ENCODE measurements at regions not wholly inside any gene's neighbourhood (a gene's known extent, or its start where the extent isn't known, plus 50 kb on each side); places are given as distances from the start of the nearest gene placed in this dataset.

- no peak for DNase-seq (ENCODE audit: low read depth)
- TF ChIP-seq CTCF (conservative IDR thresholded peaks at IDR 0.05; ENCODE audit: low read depth, low read length): no peak
- no peak overlapping the region for H3K4me3 ChIP-seq (ENCODE audit: low read depth, low read length)
Observed at GRCh38 chr4:153950100-153950979, 161.5 kb upstream of the SFRP2 start.

GRCh38 chr4:153948041-153948440 is 159.2 kb upstream of the SFRP2 start:
- no peak for DNase-seq (ENCODE audit: low read depth)
- no peak for TF ChIP-seq CTCF (conservative IDR thresholded peaks at IDR 0.05; ENCODE audit: low read depth, low read length)
- H3K4me3 ChIP-seq (ENCODE audit: low read depth, low read length): no peak overlapping the region

- no peak for TF ChIP-seq CTCF (conservative IDR thresholded peaks at IDR 0.05; ENCODE audit: low read depth, low read length)
- DNase-seq (ENCODE audit: low read depth): no peak
- no peak overlapping the region for H3K4me3 ChIP-seq (ENCODE audit: low read depth, low read length)
Observed at GRCh38 chr4:153947124-153947523, 158.2 kb upstream of the SFRP2 start.

GRCh38 chr4:153945704-153946103 is 156.8 kb upstream of the SFRP2 start:
- H3K4me3 ChIP-seq (ENCODE audit: low read depth, low read length): no peak overlapping the region
- TF ChIP-seq CTCF (conservative IDR thresholded peaks at IDR 0.05; ENCODE audit: low read depth, low read length): no peak
- no peak for DNase-seq (ENCODE audit: low read depth)

- no peak for DNase-seq (ENCODE audit: low read depth)
- no peak overlapping the region for H3K4me3 ChIP-seq (ENCODE audit: low read depth, low read length)
- no peak for TF ChIP-seq CTCF (conservative IDR thresholded peaks at IDR 0.05; ENCODE audit: low read depth, low read length)
Observed at GRCh38 chr4:153943738-153944415, 155.0 kb upstream of the SFRP2 start.

GRCh38 chr4:153940916-153941315 is 152.0 kb upstream of the SFRP2 start:
- H3K4me3 ChIP-seq (ENCODE audit: low read depth, low read length): no peak overlapping the region
- no peak for DNase-seq (ENCODE audit: low read depth)
- TF ChIP-seq CTCF (conservative IDR thresholded peaks at IDR 0.05; ENCODE audit: low read depth, low read length): no peak

Measured in choroid plexus epithelial cell (primary cell).